IMR-90 (cell line): ENCODE measurements at regions not wholly inside any gene's neighbourhood (a gene's known extent, or its start where the extent isn't known, plus 50 kb on each side); places are given as distances from the start of the nearest gene placed in this dataset.

Source experiments
- ATAC-seq: fragments of 200-7000 bp; cut with Tn5 transposase; 2 replicates; pipeline ENCODE4 v1.9.1; 2020; ENCODE audit warnings: low read depth, mild to moderate bottlenecking, moderate library complexity
- BruUV-seq: library from RNA; stranded (reverse); fragments of 400-500 nt; replicated peaks from 2 replicates; lab custom pipeline; 2021; lab: Mats Ljungman, UMichigan
- CTCF ChIA-PET: fragments of 300-600 bp; formaldehyde crosslinking; extraction: SDS; loops from one replicate; lab custom pipeline; 2021; ENCODE audit warnings: antibody characterized with exemption; lab: Yijun Ruan, JAX
- POLR2A ChIA-PET: fragments of 300-600 bp; sonication (Branson Sonifier 250); formaldehyde crosslinking; loops from one replicate; lab custom pipeline; 2022; ENCODE audit warnings: antibody characterized with exemption; ENCODE audit not compliant: unreplicated experiment; lab: Charles Lee
- DNase-seq: peaks from one replicate; pipeline ENCODE4 v3.0.0; 2013
- H2AFZ ChIP-seq: replicated peaks from 2 replicates; pipeline ENCODE3; 2013; ENCODE audit warnings: low read length, mild to moderate bottlenecking; ENCODE audit not compliant: poor library complexity
- H2AK5ac ChIP-seq: 2 replicates; pipeline ENCODE4 v1.6.1; 2013; ENCODE audit warnings: low read depth, low read length, inconsistent platforms
- H2AK9ac ChIP-seq: replicated peaks from 2 replicates; pipeline ENCODE3; 2013; ENCODE audit warnings: mild to moderate bottlenecking, low read depth, low read length, moderate library complexity; ENCODE audit not compliant: poor library complexity
- H2BK120ac ChIP-seq: 2 replicates; pipeline ENCODE4 v1.6.1; 2013; ENCODE audit warnings: low read depth, low read length, inconsistent platforms
- H2BK15ac ChIP-seq: 3 replicates; pipeline ENCODE4 v1.6.1; 2013; ENCODE audit warnings: low read depth, low read length, inconsistent platforms
- H2BK20ac ChIP-seq: 2 replicates; pipeline ENCODE4 v1.6.1; 2013; ENCODE audit warnings: low read depth, mild to moderate bottlenecking, inconsistent platforms, low read length, moderate library complexity
- H2BK5ac ChIP-seq: 2 replicates; pipeline ENCODE4 v1.6.1; 2013; ENCODE audit warnings: mild to moderate bottlenecking, low read depth, low read length, inconsistent platforms; ENCODE audit not compliant: poor library complexity, severe bottlenecking
- H3K14ac ChIP-seq: replicated peaks from 2 replicates; pipeline ENCODE4 v1.6.1; 2013; ENCODE audit warnings: low read depth, low read length, inconsistent platforms
- H3K18ac ChIP-seq: 2 replicates; pipeline ENCODE4 v1.6.1; 2013; ENCODE audit warnings: low read depth, low read length, control low read depth
- H3K23ac ChIP-seq: 2 replicates; pipeline ENCODE4 v1.6.1; 2013; ENCODE audit warnings: low read depth, low read length, inconsistent platforms
- H3K27ac ChIP-seq: 2 replicates; pipeline ENCODE4 v1.5.1; 2013; ENCODE audit warnings: mild to moderate bottlenecking, control low read depth, low read length; ENCODE audit not compliant: insufficient read depth
- H3K27me3 ChIP-seq: 2 replicates; pipeline ENCODE4 v1.6.1; 2013; ENCODE audit warnings: low read length; ENCODE audit not compliant: control insufficient read depth, insufficient read depth
- H3K36me3 ChIP-seq: 2 replicates; pipeline ENCODE4 v1.6.1; 2013; ENCODE audit warnings: low read length, mixed read lengths; ENCODE audit not compliant: control insufficient read depth, insufficient read depth
- H3K4ac ChIP-seq: 2 replicates; pipeline ENCODE4 v1.6.1; 2013; ENCODE audit warnings: low read depth, low read length, inconsistent platforms
- H3K4me1 ChIP-seq: 2 replicates; pipeline ENCODE4 v1.6.1; 2013; ENCODE audit warnings: low read length, mixed read lengths; ENCODE audit not compliant: control insufficient read depth, insufficient read depth
- H3K4me2 ChIP-seq: 2 replicates; pipeline ENCODE4 v1.6.1; 2013; ENCODE audit warnings: low read depth, mild to moderate bottlenecking, control low read depth, low read length, moderate library complexity
- H3K4me3 ChIP-seq: 2 replicates; pipeline ENCODE4 v1.5.1; 2013; ENCODE audit warnings: low read depth, mild to moderate bottlenecking, control low read depth, low read length, moderate library complexity; ENCODE audit not compliant: insufficient read depth
- H3K56ac ChIP-seq: 2 replicates; pipeline ENCODE4 v1.6.1; 2013; ENCODE audit warnings: low read length, inconsistent platforms; ENCODE audit not compliant: insufficient read depth; ENCODE audit errors: extremely low read depth
- H3K79me1 ChIP-seq, 2 experiments: 2 replicates each; pipeline ENCODE4 v1.6.1; 2013; ENCODE audit warnings: low read length in 2 of 2, inconsistent platforms in 1 of 2, low read depth in 1 of 2
- H3K9ac ChIP-seq: 2 replicates; pipeline ENCODE4 v1.6.1; 2013; ENCODE audit warnings: low read depth, low read length, control low read depth
- H3K9me1 ChIP-seq: 2 replicates; pipeline ENCODE4 v1.6.1; 2013; ENCODE audit warnings: low read length, inconsistent platforms; ENCODE audit not compliant: insufficient read depth
- H3K9me3 ChIP-seq: 2 replicates; pipeline ENCODE4 v1.6.1; 2013; ENCODE audit warnings: low read length; ENCODE audit not compliant: control insufficient read depth, insufficient read depth
- H4K20me1 ChIP-seq: 2 replicates; pipeline ENCODE4 v1.6.1; 2013; ENCODE audit warnings: low read length, inconsistent platforms; ENCODE audit not compliant: insufficient read depth
- H4K5ac ChIP-seq: 2 replicates; pipeline ENCODE4 v1.6.1; 2013; ENCODE audit warnings: mild to moderate bottlenecking, low read depth, low read length, control low read depth
- H4K8ac ChIP-seq, 2 experiments: 2 replicates each; pipeline ENCODE4 v1.6.1; 2013; ENCODE audit warnings: low read depth in 2 of 2, low read length in 2 of 2, control low read depth in 1 of 2, inconsistent platforms in 1 of 2
- H4K91ac ChIP-seq: 2 replicates; pipeline ENCODE4 v1.6.1; 2013; ENCODE audit warnings: low read depth, low read length, inconsistent platforms; ENCODE audit not compliant: insufficient read depth
- BHLHE40 ChIP-seq: fragments of 150-350 bp; IDR thresholded peaks from 2 replicates; pipeline ENCODE4 v1.6.1; 2016; ENCODE audit warnings: mild to moderate bottlenecking, low read depth, low read length
- CEBPB ChIP-seq: IDR thresholded peaks from 2 replicates; pipeline ENCODE4 v1.6.1; 2012; ENCODE audit warnings: low read depth, low read length, improper control_type of control experiment
- CHD1 ChIP-seq: IDR thresholded peaks from 2 replicates; pipeline ENCODE4 v1.6.1; 2012; ENCODE audit warnings: low read depth, low read length, improper control_type of control experiment
- FOS ChIP-seq: fragments of 150-350 bp; IDR thresholded peaks from 2 replicates; pipeline ENCODE4 v1.6.1; 2016; ENCODE audit warnings: low read depth, low read length
- MAFK ChIP-seq: IDR thresholded peaks from 2 replicates; pipeline ENCODE4 v1.6.1; 2012; ENCODE audit warnings: low read depth, low read length, improper control_type of control experiment
- MAZ ChIP-seq: IDR thresholded peaks from 2 replicates; pipeline ENCODE4 v1.6.1; 2012; ENCODE audit warnings: low read depth, mild to moderate bottlenecking, low read length, improper control_type of control experiment, moderate library complexity, borderline replicate concordance
- MXI1 ChIP-seq: IDR thresholded peaks from 2 replicates; pipeline ENCODE4 v1.6.1; 2012; ENCODE audit warnings: low read depth, mild to moderate bottlenecking, low read length, moderate library complexity, borderline replicate concordance
- NFE2L2 ChIP-seq: fragments of 150-350 bp; IDR thresholded peaks from 2 replicates; pipeline ENCODE4 v1.6.1; 2016; ENCODE audit warnings: low read depth, mild to moderate bottlenecking, low read length
- POLR2A ChIP-seq: IDR thresholded peaks from 2 replicates; pipeline ENCODE4 v1.6.1; 2012; ENCODE audit warnings: mild to moderate bottlenecking, low read depth, low read length
- RAD21 ChIP-seq: IDR thresholded peaks from 2 replicates; pipeline ENCODE4 v1.6.1; 2012; ENCODE audit warnings: low read length, improper control_type of control experiment
- RCOR1 ChIP-seq: IDR thresholded peaks from 2 replicates; pipeline ENCODE4 v1.6.1; 2012; ENCODE audit warnings: mild to moderate bottlenecking, low read length, improper control_type of control experiment; ENCODE audit not compliant: insufficient replicate concordance
- RFX5 ChIP-seq: IDR thresholded peaks from 2 replicates; pipeline ENCODE4 v1.8.0; 2012; ENCODE audit warnings: low read depth, mild to moderate bottlenecking, low read length, moderate library complexity
- SMC3 ChIP-seq: fragments of 150-350 bp; IDR thresholded peaks from 2 replicates; pipeline ENCODE4 v1.6.1; 2016; ENCODE audit warnings: low read depth, mild to moderate bottlenecking, antibody characterized with exemption, low read length, moderate library complexity
- WGBS, 2 experiments: methylation state at CpG; one replicate each; pipeline versions ENCODE4 v1.1.5 to v1.1.7; 2013; ENCODE audit warnings: missing lambda C conversion rate in 2 of 2; ENCODE audit not compliant: insufficient read length in 1 of 2; ENCODE audit errors: extremely low coverage in 2 of 2; 5-methylcytosine and 5-hydroxymethylcytosine counted together
- dilution Hi-C: fragments of 300-500 bp; cut with HindIII; formaldehyde crosslinking; loops from one replicate; pipeline ENCODE4 v1.14.3; 2018; ENCODE audit warnings: low sequenced_read_pairs; ENCODE audit not compliant: unreplicated experiment
- in situ Hi-C: fragments of 300-500 bp; cut with MboI; formaldehyde crosslinking; loops from 3 replicates; pipeline ENCODE4 v1.14.3; 2019; ENCODE audit warnings: low sequenced_read_pairs, inconsistent platforms, mixed read lengths
- intact Hi-C: fragments of 100-400 bp; cut with micrococcal nuclease; formaldehyde crosslinking; loops from 2 replicates; pipeline ENCODE4 v1.10.0; 2022
- TF ChIP-seq, protein P1 (sequence below): conservative IDR thresholded peaks from 2 replicates; pipeline ENCODE4 v1.5.1; 2012; ENCODE audit warnings: mild to moderate bottlenecking, low read depth, low read length, improper control_type of control experiment
- TF ChIP-seq, protein P2 (sequence below): fragments of 150-350 bp; IDR thresholded peaks from 2 replicates; pipeline ENCODE4 v1.6.1; 2017; ENCODE audit warnings: mild to moderate bottlenecking, antibody characterized with exemption, low read length, low read depth
- TF ChIP-seq, protein P3 (sequence below): fragments of 150-350 bp; IDR thresholded peaks from 2 replicates; pipeline ENCODE4 v1.6.1; 2016; ENCODE audit warnings: low read depth, mild to moderate bottlenecking, low read length, moderate library complexity, borderline replicate concordance

GRCh38 chr18:41732356-41732755 is 222.7 kb upstream of the PIK3C3 start:
- Histone ChIP-seq H3K4me3 (no peak overlapping the region), H3K18ac (no peak overlapping the region), H3K36me3 (no peaks in the 10 kb centered on the region), H3K79me1 (no peaks in the 10 kb centered on the region), H3K56ac (no peak overlapping the region), H3K9me1 (no peaks in the 10 kb centered on the region), H3K4ac (no peak overlapping the region), H3K4me2 (no peak overlapping the region), H3K27ac (no peak overlapping the region), H4K20me1 (no peaks in the 10 kb centered on the region), H4K5ac (no peak overlapping the region), H3K9ac (no peak overlapping the region), H2BK15ac (no peak overlapping the region), H3K14ac (no peak overlapping the region), H2AFZ (no peak overlapping the region), H3K23ac (no peak overlapping the region), H2BK20ac (no peak overlapping the region), H2BK120ac (no peak overlapping the region), H2AK9ac (no peak overlapping the region), H2BK5ac (no peak overlapping the region), H4K8ac (no peak overlapping the region), H3K9me3 (no peaks in the 10 kb centered on the region), H3K27me3 (no peaks in the 10 kb centered on the region), H4K91ac (no peak overlapping the region), H3K4me1 (no peaks in the 10 kb centered on the region), H2AK5ac (no peak overlapping the region)
- TF ChIP-seq MAFK = no peak
- TF ChIP-seq, protein P1, sequence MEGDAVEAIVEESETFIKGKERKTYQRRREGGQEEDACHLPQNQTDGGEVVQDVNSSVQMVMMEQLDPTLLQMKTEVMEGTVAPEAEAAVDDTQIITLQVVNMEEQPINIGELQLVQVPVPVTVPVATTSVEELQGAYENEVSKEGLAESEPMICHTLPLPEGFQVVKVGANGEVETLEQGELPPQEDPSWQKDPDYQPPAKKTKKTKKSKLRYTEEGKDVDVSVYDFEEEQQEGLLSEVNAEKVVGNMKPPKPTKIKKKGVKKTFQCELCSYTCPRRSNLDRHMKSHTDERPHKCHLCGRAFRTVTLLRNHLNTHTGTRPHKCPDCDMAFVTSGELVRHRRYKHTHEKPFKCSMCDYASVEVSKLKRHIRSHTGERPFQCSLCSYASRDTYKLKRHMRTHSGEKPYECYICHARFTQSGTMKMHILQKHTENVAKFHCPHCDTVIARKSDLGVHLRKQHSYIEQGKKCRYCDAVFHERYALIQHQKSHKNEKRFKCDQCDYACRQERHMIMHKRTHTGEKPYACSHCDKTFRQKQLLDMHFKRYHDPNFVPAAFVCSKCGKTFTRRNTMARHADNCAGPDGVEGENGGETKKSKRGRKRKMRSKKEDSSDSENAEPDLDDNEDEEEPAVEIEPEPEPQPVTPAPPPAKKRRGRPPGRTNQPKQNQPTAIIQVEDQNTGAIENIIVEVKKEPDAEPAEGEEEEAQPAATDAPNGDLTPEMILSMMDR = no peak
- no peak for TF ChIP-seq RAD21
- TF ChIP-seq MAZ = no peak
- TF ChIP-seq CHD1 = no peak
- no peak for TF ChIP-seq MXI1
- TF ChIP-seq CEBPB = no peak
- TF ChIP-seq, protein P2, sequence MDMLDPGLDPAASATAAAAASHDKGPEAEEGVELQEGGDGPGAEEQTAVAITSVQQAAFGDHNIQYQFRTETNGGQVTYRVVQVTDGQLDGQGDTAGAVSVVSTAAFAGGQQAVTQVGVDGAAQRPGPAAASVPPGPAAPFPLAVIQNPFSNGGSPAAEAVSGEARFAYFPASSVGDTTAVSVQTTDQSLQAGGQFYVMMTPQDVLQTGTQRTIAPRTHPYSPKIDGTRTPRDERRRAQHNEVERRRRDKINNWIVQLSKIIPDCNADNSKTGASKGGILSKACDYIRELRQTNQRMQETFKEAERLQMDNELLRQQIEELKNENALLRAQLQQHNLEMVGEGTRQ = no peak
- TF ChIP-seq BHLHE40 = no peak
- no peak for TF ChIP-seq RCOR1
- no peak for TF ChIP-seq NFE2L2
- TF ChIP-seq SMC3 = no peak
- no peak for TF ChIP-seq POLR2A
- TF ChIP-seq, protein P3, sequence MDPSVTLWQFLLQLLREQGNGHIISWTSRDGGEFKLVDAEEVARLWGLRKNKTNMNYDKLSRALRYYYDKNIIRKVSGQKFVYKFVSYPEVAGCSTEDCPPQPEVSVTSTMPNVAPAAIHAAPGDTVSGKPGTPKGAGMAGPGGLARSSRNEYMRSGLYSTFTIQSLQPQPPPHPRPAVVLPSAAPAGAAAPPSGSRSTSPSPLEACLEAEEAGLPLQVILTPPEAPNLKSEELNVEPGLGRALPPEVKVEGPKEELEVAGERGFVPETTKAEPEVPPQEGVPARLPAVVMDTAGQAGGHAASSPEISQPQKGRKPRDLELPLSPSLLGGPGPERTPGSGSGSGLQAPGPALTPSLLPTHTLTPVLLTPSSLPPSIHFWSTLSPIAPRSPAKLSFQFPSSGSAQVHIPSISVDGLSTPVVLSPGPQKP = no peak
- TF ChIP-seq FOS = no peak
- TF ChIP-seq RFX5 = no peak
- ChIA-PET CTCF (no interaction called here), POLR2A (no interaction called here)
- dilution Hi-C loops = no loop called here
- intact Hi-C loops = no loop called here
- BruUV-seq = no TSS peak
- in situ Hi-C loops = no loop called here
- ATAC-seq (no peak), DNase-seq (no peak)
- 86% methylated on average over 1 of the region's 2 CpGs; no CpG with 5 or more reads in 1 of the 2 experiments for WGBS, 2 experiments
